GM11168 (cell line): ENCODE measurements at regions not wholly inside any gene's neighbourhood (a gene's known extent, or its start where the extent isn't known, plus 50 kb on each side); places are given as distances from the start of the nearest gene placed in this dataset.

ENCODE experiments used
- in situ Hi-C: fragments of 300-500 bp; cut with MboI; formaldehyde crosslinking; loops from one replicate; pipeline ENCODE4 v1.12.0; 2022; ENCODE audit warnings: low sequenced_read_pairs; ENCODE audit not compliant: unreplicated experiment

GRCh38 chr1:222307621-222308020 is 240.3 kb downstream of the HHIPL2 start:
- in situ Hi-C loops, result no loop called here

DNA sequence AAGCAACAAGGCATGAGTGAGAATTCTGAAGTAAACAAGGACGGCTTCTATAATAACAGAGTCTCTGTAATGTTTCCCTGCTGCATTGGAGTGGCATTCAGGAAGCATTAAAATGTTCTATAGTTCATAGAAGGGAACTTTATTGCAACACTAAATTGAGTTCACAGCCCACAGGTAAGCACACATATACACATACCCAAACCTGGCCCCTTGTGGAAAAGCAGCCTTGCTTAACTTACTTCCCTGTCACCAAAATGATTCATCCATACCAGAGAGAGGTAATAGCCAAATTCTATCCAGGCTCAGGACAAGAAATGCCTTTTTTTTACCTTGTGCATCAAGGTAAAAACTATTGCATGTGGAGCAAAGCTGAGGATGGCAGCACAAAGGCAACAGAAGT is 241.4 kb downstream of the HHIPL2 start:
- in situ Hi-C loops, result no loop called here

- in situ Hi-C loops, result no loop called here
Observed at GRCh38 chr1:222306011-222306410, 241.9 kb downstream of the HHIPL2 start.

- in situ Hi-C loops, result no loop called here
Observed at GRCh38 chr1:222301652-222302051, 246.3 kb downstream of the HHIPL2 start.

GRCh38 chr1:222299524-222299923 is 248.4 kb downstream of the HHIPL2 start:
- in situ Hi-C loops, result no loop called here

- in situ Hi-C loops, result no loop called here
Observed at GRCh38 chr1:222290866-222291265, 257.0 kb downstream of the HHIPL2 start.

GRCh38 chr1:222288053-222288452 is 259.9 kb downstream of the HHIPL2 start:
- in situ Hi-C loops, result no loop called here

GRCh38 chr1:222286011-222286410 is 261.9 kb downstream of the HHIPL2 start:
- in situ Hi-C loops, result no loop called here

DNA sequence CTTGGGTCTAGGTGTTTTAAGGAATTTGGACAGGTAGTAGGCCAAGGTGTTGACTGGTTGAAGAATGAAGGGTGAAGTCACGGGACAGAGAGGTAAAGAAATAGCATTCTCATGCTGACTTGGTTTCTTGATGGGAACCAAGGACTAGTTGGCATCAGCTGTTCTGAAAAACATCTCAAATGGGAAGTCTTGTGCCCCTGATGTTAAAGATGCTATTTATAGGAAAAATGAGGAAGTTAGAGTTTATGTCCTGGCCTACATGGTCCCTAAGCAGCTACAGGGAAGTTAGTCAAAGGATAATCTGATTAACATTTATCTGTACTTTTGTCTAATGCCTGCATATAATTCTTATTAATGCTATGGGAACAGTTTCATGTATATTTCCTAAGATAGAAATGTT is 262.4 kb downstream of the HHIPL2 start:
- in situ Hi-C loops, result no loop called here

DNA sequence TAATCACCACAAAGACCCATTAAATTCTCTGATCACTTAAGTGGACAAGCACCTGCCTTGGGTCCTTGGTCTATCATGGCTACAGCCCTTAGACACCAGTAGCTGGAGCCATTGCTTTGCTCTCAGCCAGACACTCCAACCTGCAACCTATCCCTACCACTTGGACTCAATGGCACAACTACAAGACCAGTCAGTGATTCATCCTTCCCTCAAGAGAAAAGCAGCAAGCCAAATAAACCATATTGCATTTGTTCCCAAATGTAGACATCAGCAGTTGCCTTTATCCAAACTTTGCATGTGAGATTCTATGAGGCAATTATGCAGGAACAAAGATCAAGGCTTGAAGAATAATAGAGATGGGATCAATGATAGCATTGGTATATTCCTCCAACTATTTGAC is 263.4 kb downstream of the HHIPL2 start:
- in situ Hi-C loops, result no loop called here

- in situ Hi-C loops, result no loop called here
Observed at GRCh38 chr1:222283147-222283768, 264.6 kb downstream of the HHIPL2 start.

GRCh38 chr1:222279591-222279990 is 268.3 kb downstream of the HHIPL2 start:
- in situ Hi-C loops, result no loop called here

GRCh38 chr1:222278501-222278900 is 269.4 kb downstream of the HHIPL2 start:
- in situ Hi-C loops, result no loop called here

DNA sequence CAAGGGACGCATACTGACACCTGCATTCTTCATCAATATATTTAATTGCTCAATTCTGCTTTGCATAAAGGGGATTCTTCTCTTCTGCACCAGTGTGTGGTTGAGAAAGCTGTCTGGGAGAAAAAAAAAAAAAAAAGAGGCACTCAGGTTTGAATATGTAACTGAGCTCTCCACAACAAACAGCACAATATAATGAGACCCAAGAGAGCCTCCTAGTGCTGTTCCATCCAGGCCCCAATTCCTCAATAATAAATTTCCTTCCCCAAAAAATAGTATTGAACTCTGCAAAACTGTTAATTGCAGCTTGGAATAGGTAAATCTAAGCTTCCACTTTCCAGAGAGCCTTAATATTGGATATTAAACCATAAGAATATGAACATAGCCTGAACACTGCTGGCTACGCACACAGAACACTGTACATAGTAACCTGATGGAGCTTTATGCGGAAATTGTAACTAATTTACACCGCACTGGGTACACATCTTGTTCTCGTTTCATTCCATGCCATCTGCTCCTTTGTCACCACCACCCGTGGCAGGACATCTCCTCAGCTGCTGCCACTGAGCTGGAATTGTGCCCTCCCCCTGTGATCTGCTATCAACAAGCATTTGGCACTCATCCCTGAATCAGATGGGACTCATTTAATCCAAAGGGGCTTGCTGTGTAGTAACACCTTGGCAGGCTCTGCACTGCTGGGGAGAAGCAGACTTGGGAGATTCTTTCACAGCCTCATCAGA is 272.0 kb downstream of the HHIPL2 start:
- in situ Hi-C loops, result no loop called here

DNA sequence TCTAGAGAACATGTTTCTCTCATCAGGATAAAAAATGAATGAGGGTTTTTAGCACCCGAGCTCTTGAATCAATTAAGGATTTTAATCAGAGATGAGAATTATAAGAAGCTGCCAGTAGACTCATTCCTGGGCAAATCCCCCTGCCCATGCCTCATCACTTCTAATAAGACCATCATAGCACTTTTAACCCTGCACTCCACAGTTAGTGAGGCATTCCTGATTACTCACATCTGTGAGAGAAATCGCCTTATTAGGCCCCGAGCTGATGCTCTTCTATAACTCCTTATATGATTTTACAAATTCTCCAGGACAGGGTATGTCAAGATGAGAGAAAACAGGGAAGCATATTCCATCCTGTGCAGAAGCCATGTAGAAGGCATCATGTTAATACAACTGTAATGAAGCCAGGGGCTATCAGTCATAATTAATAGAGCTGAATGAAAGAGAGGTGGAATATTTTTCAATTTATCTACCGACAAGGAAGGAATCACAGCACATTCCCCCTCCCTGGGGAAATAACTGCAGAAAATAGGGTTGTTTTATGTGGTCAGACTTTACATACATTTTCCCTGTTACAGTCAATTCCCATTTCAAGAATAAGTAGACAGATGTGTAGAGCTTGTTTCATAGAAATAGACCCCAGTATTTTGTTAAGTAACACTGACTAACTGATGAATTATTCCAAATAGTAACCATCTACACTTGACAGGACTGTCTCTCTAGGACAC is 272.7 kb downstream of the HHIPL2 start:
- in situ Hi-C loops, result no loop called here

DNA sequence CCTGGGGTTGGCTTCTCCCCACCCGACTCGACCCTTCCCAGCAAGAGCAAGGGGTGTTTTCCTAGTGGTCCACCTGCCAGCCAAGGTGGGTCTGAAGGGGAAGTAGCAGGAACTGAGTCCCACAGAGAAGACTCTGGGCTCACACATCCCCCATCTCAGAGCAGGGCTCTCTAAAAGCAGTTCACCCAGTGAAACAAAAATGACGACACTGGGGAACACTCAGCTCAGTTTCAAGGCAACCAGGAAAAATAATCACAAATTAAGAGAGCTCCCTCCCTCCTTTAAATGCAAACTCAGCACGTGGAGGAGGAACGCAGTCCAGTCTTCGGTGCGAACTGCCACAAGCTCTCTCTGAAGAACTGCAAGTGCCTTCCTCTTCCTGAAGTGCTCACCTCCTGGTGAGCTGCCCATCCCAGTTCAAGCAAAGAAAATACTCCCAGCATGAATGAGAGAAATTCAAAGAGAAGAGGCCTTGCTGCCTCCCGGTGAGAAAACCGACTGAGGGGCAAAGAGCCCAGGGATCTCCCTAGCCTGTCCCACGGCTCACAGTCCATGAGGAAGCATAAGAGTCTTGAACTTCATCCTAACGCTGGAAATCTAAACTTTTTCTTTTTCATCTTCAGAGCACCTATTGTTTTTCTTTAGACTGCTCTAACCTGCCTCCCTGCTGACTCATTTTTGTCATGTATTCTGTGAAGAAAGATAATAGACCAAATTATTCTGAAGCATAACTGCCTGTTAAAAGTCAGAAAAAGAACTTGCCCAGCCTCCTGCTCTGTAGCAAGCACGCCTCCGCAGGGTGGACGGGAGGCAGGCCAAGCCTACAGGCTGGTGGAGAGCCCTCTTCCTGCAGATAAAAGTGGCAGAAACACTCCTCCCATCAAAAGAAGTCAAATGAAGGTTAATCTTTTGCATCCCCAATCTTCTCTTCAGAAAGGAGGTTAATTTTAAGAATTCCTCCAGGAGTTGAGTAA is 281.4 kb downstream of the HHIPL2 start:
- in situ Hi-C loops, result no loop called here

DNA sequence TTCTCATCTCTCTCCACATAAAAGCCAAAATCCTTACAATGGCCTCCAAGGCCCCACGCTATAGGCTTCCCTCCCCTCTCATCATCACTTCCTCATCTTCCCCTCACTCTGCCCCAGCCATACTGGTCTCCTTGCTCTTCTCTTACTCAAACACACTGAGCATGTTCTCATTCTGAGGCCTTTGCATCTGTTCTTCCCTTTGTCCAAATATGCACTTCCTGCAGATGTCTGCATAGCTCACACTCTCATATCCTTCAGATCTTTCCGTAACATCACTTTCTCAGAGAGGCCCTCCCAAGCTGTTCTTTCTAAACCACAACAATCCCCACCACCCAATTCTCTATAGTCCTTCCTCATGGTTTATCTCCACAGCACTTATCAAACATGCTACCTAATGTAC is 284.1 kb downstream of the HHIPL2 start:
- in situ Hi-C loops, result no loop called here

DNA sequence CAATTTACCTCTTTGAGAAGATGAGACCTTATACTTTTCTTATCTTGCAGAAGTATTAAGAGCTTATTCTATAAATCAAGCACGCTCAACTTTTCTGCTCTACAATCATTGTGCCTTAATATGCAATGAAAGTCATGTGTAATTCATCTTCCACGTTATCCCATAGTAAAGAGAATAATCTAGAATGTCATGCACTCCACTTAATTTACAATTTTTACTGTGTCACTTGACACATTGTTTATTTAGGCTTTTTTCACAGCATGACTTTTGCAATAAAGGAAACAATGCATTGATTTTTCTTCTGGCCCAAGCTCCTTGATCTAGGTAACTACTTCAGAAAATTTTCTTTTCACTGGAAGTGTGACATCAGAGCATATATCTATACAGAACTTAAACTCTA is 290.9 kb downstream of the HHIPL2 start:
- in situ Hi-C loops, result no loop called here

DNA sequence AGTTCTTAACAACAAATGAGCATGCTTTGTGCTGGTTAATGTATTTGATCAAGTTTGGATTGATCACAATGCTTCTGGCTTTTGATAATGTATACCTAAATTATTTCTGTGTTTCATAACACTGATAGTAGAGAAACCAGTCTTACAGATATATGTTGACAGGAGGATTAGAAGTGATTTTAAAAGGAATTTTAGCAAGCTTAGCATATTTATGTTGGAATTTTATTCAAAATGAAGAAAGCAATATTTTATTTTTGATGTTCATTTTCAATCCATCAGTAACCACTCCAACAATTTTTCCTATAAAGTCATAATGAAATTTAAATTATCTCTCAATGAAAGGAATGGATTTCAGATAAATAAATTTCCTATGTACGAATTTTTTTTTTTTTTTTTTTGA is 291.8 kb downstream of the HHIPL2 start:
- in situ Hi-C loops, result no loop called here

DNA sequence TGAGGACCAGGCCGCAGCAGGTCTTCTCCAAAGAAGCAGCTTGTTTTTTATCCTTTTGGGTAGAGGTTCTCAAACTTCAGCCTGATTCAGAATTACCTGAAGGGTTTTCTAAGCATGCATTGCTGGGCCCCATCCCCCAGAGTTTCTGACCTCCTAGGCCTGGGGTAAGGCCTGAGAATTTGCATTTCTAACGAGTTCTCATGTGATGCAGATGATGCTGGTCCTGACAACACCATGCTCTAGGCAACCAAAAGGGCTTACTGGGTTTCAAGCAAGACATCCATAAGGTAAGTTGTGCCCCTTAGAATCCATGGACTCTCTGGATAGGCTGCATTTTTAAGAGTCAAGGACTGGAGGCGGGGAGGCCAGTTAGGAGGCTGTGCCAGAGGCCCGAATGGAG is 295.1 kb downstream of the HHIPL2 start:
- in situ Hi-C loops, result no loop called here
